Activated T-cell treated with anti-CD3 and anti-CD28 coated beads, Interleukin-2, amount 50 U/mL, for 4 hours (primary cell): ENCODE measurements at regions not wholly inside any gene's neighbourhood (a gene's known extent, or its start where the extent isn't known, plus 50 kb on each side); places are given as distances from the start of the nearest gene placed in this dataset.

ENCODE experiments used
- ATAC-seq, 2 donors: fragments of 200-7000 bp; cut with Tn5 transposase; one replicate each; pipeline ENCODE4 v1.10.0; 2021
- DNase-seq: peaks from one replicate; pipeline ENCODE4 v3.0.0-alpha.2; 2020
- H3K27me3 Mint-ChIP-seq: one replicate; pipeline ENCODE4 v1.8.0; 2021; ENCODE audit warnings: low read depth, mixed read lengths
- H3K36me3 Mint-ChIP-seq: one replicate; pipeline ENCODE4 v1.8.0; 2022; ENCODE audit warnings: mixed read lengths; ENCODE audit not compliant: insufficient read depth
- H3K4me1 Mint-ChIP-seq: one replicate; pipeline ENCODE4 v1.8.0; 2021; ENCODE audit warnings: low read depth, mixed read lengths
- H3K4me3 Mint-ChIP-seq: one replicate; pipeline ENCODE4 v1.8.0; 2021; ENCODE audit warnings: mild to moderate bottlenecking, moderate library complexity, mixed read lengths
- H3K9me3 Mint-ChIP-seq: one replicate; pipeline ENCODE4 v1.8.0; 2021; ENCODE audit warnings: mixed read lengths

DNA sequence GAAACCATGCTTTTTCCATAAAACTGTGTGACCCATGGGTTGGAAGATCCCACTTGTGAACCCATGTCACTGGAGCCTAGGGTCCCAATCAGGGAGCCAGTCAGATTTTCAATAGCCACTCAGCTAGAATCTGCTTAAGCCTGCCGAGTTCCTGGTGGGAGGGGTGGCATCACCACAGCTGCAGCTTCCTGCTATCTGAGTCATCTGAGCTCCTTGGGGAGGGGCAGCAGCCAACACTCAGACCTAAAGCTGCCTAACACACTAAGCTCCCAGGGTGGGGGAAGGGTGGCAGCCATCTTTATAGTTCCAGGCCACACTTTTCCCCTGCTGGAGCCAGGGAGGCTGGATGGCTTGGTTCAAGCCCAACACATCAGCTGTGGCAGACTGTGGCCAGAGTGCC, 350.1 kb downstream of the C4orf33 start:
- Mint-ChIP-seq H3K36me3 (no peaks in the 10 kb centered on the region), H3K27me3 (no peaks in the 10 kb centered on the region), H3K9me3 (peaks cover 6% of the 10 kb centered on the region), H3K4me3 (no peak overlapping the region), H3K4me1 (no peaks in the 10 kb centered on the region)
- DNase-seq, result no peak
- ATAC-seq, result no peak

DNA sequence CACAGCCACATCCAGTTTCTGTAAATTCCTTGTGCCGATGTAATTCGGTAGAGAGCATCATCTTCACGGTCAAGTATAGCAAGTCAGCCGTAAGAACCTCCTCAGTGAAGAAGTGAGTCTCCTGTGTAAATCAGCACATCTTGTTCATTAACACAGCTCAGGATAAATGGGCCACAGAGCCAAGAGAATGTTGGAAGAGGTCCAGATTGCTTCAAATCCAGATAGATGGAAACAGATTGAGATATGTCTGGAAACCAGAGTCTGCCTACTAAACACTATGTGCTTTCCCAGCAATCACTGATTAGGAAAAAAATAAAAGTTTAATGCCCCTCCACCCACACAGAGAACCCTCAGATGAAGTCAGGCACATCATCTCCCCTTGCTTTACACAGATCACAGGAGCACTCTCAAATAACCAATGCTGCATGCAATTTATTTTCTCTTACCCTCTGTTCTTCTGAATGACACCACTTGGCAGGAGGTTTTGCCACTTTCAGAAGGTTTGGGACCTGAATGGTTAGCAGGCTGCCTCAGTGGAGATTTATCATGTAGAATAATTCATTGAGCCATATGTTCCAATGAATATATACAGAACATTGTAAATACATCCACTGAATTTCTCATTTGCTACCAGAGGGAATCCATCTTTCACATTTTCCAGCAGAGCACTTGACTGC, 357.7 kb downstream of the C4orf33 start:
- Mint-ChIP-seq H3K4me1 (no peaks in the 10 kb centered on the region), H3K27me3 (no peaks in the 10 kb centered on the region), H3K36me3 (no peaks in the 10 kb centered on the region), H3K4me3 (no peak overlapping the region), H3K9me3 (peaks cover 3% of the 10 kb centered on the region)
- ATAC-seq (no peak), DNase-seq (no peak)

DNA sequence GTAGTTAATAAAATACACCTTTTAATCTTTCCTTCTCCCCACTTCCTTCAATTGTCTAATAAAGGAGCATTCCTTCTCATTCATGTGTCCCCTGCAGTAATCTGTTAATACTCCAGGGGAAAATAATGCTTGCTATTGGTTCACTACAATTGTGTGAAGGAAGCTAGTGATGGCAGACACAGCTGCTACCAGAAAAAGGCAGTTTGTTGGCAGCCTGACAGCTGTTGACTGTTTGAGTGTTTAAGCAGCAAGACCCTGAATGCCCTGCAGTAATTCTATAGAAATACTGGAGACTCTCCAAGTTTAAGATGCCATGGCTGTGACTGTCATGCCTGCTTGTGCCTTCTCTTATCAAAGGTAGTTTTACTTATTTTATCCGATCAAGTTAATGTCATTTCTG, 359.5 kb downstream of the C4orf33 start:
- DNase-seq (no peak), ATAC-seq (no peak)
- Mint-ChIP-seq H3K36me3 (no peaks in the 10 kb centered on the region), H3K9me3 (peaks cover 3% of the 10 kb centered on the region), H3K4me3 (no peak overlapping the region), H3K27me3 (no peaks in the 10 kb centered on the region), H3K4me1 (no peaks in the 10 kb centered on the region)

DNA sequence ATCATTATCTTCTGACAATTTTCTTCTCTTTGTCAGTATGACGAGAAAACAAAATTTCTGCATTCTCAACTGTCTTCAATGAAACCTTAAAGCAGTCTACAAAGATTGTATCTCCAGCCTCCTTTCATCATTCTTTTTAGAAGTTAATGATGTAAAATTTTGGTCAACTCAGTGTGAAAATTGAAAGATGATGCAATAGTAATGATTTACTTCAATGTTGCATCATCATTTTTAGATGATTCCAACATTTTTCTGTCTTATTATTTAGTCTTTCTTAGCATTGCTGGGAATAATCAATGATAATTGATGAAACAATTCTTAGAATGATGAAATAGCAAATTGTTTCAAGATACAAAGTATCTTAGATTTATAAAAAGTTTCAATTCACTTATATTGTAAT, 372.7 kb downstream of the C4orf33 start:
- H3K9me3 Mint-ChIP-seq, result peaks cover 6% of the 10 kb centered on the region
- DNase-seq, result no peak
- no peaks in the 10 kb centered on the region for H3K4me1 Mint-ChIP-seq
- ATAC-seq, result no peak
- no peaks in the 10 kb centered on the region for H3K36me3 Mint-ChIP-seq
- no peaks in the 10 kb centered on the region for H3K27me3 Mint-ChIP-seq
- H3K4me3 Mint-ChIP-seq, result no peak overlapping the region

DNA sequence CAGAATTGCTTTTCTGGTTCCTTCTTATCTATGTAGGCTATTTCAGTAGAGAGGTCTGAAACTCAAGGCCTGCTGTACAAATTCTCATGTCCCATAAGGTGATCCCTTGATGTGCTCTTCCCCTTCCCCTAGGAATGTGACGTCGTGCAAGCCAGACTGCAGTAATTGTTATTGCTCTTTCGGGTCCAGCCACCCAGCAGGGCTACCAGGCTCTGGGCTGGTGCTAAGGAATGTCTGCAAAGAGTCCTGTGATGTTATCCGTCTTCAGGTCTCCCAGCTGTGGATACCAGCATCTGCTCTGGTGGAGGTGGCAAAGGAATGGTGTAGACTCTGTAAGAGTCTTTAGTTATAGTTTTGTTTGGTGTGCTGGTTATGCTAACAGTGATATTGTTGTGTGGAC, 378.7 kb downstream of the C4orf33 start:
- no peaks in the 10 kb centered on the region for H3K36me3 Mint-ChIP-seq

DNA sequence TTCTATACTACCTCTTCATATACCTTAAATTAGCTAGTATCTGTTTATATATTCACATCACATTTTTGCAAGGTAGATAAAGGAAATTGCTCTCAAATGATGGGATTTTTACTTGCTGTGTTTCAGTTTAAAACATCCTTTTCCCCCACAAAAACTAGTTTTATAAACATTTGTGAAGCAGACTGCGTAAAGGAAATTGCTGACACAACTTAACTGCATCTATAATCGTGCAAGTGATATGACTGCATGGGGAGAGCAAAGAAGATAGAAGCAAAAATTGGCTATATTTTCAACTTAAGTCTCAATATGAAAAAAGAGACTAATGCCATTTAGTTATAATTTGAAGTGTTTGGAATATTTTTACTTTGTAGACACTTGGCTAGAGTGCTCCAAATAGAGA, 385.2 kb downstream of the C4orf33 start:
- no peaks in the 10 kb centered on the region for H3K27me3 Mint-ChIP-seq
- H3K4me1 Mint-ChIP-seq, result no peaks in the 10 kb centered on the region
- H3K36me3 Mint-ChIP-seq, result no peaks in the 10 kb centered on the region
- DNase-seq (no peak), ATAC-seq (no peak)
- H3K4me3 Mint-ChIP-seq, result no peak overlapping the region
- no peaks in the 10 kb centered on the region for H3K9me3 Mint-ChIP-seq

More for the DNA sequence above, 378.7 kb downstream of the C4orf33 start:
- H3K9me3 Mint-ChIP-seq, result peaks cover 15% of the 10 kb centered on the region
- H3K27me3 Mint-ChIP-seq, result no peaks in the 10 kb centered on the region
- no peaks in the 10 kb centered on the region for H3K4me1 Mint-ChIP-seq
- ATAC-seq (no peak), DNase-seq (no peak)
- no peak overlapping the region for H3K4me3 Mint-ChIP-seq

DNA sequence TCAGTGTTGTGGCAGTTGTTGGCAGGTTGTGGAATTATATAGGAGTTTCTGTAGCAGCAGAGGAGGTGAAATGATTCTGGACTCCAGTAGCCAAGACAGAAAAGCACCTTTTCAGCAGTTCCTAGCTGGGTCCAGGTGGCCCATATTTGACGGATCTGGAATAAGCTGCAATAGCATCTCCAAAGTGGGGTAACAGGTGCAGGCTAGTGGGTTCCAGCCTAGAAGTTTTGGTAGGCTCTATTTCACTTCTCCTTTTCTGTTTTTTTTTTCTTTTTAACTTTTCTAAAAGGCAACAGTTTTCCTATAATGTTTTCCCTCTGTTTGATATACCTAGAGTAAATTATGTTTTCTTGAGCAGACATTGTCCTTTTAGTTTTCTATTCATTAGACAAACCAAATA, 392.5 kb downstream of the C4orf33 start:
- H3K9me3 Mint-ChIP-seq, result no peaks in the 10 kb centered on the region
- H3K36me3 Mint-ChIP-seq, result no peaks in the 10 kb centered on the region
- H3K4me1 Mint-ChIP-seq, result no peaks in the 10 kb centered on the region
- no peaks in the 10 kb centered on the region for H3K27me3 Mint-ChIP-seq
- no peak for DNase-seq
- H3K4me3 Mint-ChIP-seq, result no peak overlapping the region
- no peak for ATAC-seq

DNA sequence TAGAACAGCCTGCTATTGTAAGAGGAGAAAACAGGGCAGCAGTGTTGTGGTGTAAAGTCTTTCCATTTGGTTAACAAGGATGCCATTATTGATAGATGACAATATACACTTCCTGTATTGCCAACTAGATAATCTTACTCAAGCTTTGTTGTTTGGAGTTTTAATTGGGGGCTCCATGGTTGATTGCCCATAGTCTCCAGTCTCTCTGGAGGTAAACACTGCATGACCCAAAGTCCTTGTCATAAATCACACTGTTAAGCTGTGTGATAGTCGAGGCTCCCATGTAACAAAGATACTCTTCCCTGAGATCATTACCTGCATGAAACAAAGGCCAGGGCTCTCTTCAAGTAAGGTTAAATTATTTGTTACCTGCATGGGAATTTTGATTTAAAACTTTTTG, 394.6 kb downstream of the C4orf33 start:
- no peak overlapping the region for H3K4me3 Mint-ChIP-seq
- H3K4me1 Mint-ChIP-seq, result no peaks in the 10 kb centered on the region
- H3K9me3 Mint-ChIP-seq, result no peaks in the 10 kb centered on the region
- DNase-seq (no peak), ATAC-seq (no peak)
- no peaks in the 10 kb centered on the region for H3K27me3 Mint-ChIP-seq
- H3K36me3 Mint-ChIP-seq, result no peaks in the 10 kb centered on the region

DNA sequence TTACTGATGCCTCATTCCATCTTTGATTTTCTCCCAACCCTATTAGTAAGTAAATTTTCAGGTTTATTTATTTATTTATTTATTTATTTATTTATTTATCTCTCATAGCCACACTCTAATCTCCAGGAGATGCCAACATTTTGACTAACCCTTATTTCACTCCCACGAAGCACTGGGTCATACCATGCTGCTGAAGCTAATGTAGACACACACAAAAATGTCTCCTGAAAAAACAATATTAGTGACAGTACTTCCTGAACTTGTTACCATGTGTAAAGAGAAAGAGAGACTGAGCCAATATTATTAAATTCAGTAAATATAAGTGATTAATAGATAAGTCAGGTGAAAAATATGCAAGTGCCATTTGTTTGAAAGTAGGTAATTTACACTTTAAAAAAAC, 402.7 kb downstream of the C4orf33 start:
- DNase-seq (no peak), ATAC-seq (no peak)
- H3K36me3 Mint-ChIP-seq, result no peaks in the 10 kb centered on the region
- no peaks in the 10 kb centered on the region for H3K9me3 Mint-ChIP-seq
- no peaks in the 10 kb centered on the region for H3K27me3 Mint-ChIP-seq
- H3K4me3 Mint-ChIP-seq, result no peak overlapping the region
- no peaks in the 10 kb centered on the region for H3K4me1 Mint-ChIP-seq

DNA sequence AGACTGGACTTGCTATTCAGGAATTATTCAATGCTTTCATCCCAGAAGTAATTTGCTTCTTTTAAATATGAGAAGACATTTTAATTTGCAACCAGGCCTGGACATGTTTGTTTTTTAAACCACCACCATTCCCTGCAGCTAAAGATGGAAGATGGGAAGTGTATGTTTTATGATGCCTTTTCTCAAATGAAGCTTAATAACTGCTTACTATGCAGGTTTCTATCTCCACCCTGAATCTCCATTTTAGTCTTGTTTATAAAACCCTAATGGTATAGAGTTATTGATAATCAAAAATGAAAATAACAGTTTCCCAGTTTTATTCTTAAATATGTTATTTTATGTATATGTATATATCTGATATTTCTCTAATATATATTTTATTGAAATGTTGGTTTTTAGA, 418.9 kb downstream of the C4orf33 start:
- H3K27me3 Mint-ChIP-seq, result no peaks in the 10 kb centered on the region
- H3K4me1 Mint-ChIP-seq, result no peaks in the 10 kb centered on the region
- H3K9me3 Mint-ChIP-seq, result no peaks in the 10 kb centered on the region
- DNase-seq (no peak), ATAC-seq (no peak)
- H3K36me3 Mint-ChIP-seq, result no peaks in the 10 kb centered on the region
- no peak overlapping the region for H3K4me3 Mint-ChIP-seq

DNA sequence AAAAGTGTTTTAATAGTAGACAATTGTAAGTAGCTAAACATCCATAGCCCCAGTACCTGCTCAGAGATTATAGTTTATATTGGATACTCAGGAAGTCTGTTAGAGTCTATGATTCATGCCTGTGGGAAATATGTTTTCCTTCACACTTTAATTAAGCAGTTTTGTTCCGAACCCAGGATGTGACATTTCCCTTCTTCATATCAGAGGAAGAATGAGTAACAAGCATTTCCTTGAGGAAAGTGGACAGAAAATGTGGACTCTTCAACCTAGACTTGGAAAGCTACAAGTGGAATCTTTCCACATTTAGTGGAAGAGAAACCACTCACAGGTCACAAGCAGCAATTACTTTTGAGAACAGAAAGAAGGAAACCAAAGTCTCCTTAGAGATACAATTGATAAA, 419.4 kb downstream of the C4orf33 start:
- ATAC-seq (no peak), DNase-seq (no peak)
- Mint-ChIP-seq H3K4me3 (no peak overlapping the region), H3K27me3 (no peaks in the 10 kb centered on the region), H3K9me3 (no peaks in the 10 kb centered on the region), H3K4me1 (no peaks in the 10 kb centered on the region), H3K36me3 (no peaks in the 10 kb centered on the region)

DNA sequence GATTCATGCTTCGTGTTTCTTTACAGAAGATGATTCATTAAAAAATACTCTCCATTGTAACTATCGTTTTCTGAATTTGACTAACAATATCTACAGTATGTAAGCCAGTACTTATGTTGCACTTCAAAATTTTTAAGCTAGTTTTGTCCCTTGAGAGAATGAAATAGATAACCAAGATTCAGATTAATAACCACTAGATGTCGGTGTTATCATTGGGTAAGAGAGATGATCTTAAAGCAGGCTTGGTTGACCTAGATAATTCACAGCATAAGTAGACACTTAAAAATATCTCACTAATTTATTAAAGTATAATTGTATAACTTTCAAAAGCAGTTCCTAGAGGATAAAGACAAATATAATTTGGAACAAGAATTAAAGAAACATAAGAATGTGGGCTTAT, 430.9 kb downstream of the C4orf33 start:
- Mint-ChIP-seq H3K27me3 (no peaks in the 10 kb centered on the region), H3K4me1 (no peaks in the 10 kb centered on the region), H3K9me3 (no peaks in the 10 kb centered on the region), H3K4me3 (no peak overlapping the region), H3K36me3 (no peaks in the 10 kb centered on the region)
- DNase-seq (no peak), ATAC-seq (no peak)

DNA sequence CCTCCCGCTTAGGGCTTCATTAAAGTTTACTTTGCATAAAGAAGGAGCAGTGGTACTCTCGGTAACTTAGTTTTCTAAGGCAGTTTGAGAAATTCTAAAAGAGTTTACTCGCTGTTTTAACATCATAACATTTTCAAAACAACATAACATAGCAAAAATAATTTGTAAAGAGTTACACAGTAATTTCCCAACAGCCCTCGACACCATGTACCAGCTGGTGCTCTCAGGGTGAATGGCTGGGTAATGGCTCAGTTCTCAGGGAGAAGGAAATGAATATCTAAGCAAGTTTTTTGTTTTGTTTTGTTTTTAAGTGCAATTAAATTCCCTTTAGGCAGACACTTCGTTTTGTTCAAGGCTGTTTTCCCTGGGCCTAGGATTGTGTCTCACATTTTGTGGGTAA, 435.3 kb downstream of the C4orf33 start:
- Mint-ChIP-seq H3K27me3 (no peaks in the 10 kb centered on the region), H3K9me3 (no peaks in the 10 kb centered on the region), H3K4me1 (no peaks in the 10 kb centered on the region), H3K4me3 (no peak overlapping the region), H3K36me3 (no peaks in the 10 kb centered on the region)
- ATAC-seq (no peak), DNase-seq (no peak)

DNA sequence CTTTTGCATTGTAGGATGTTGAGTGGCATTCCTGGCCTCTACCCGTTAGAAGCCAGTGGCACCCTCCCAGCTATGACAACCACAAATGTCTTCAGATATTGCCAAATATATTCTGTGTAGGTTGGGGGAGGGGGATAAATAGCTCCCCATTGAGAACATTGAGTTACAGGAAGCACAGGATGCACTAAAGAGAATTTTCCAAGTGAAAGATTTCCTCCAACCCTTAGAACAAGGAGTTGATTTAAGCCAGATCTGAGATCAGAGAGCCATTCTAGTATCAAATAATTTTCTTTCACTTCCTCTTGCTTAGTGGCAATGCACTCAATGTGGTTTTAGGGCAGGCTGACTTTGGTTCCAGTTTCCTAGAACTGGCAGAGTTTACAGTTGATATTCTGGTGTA, 436.6 kb downstream of the C4orf33 start:
- H3K4me1 Mint-ChIP-seq, result no peaks in the 10 kb centered on the region
- no peak overlapping the region for H3K4me3 Mint-ChIP-seq
- DNase-seq (no peak), ATAC-seq (no peak)
- no peaks in the 10 kb centered on the region for H3K27me3 Mint-ChIP-seq
- no peaks in the 10 kb centered on the region for H3K9me3 Mint-ChIP-seq
- H3K36me3 Mint-ChIP-seq, result no peaks in the 10 kb centered on the region

DNA sequence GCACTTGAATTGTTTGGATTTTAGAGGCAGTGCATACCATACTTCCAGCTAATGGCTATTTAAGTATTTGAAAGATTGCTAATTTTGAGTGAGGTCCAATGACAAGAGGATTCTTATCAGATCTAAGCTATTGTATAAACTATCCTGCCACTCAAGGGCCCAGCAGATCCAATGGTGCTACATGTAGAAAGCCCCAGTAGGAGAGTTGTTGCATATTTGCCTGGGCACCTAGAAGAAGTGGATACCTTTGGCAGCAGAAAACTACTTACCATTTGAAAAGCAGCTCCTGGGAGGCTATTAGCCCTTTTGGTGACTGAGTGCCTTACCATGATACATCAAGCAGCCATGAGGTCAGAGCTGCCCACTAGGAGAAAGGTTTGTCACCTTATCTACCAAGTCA, 447.3 kb downstream of the C4orf33 start:
- H3K4me3 Mint-ChIP-seq, result no peak overlapping the region
- H3K36me3 Mint-ChIP-seq, result no peaks in the 10 kb centered on the region
- peaks cover 4% of the 10 kb centered on the region for H3K9me3 Mint-ChIP-seq
- DNase-seq, result no peak
- no peaks in the 10 kb centered on the region for H3K4me1 Mint-ChIP-seq
- H3K27me3 Mint-ChIP-seq, result no peaks in the 10 kb centered on the region
- no peak for ATAC-seq
